NCI-H146 treated with DMSO at 0.1 percent for 48 hours (cell line): ENCODE measurements at regions not wholly inside any gene's neighbourhood (a gene's known extent, or its start where the extent isn't known, plus 50 kb on each side); places are given as distances from the start of the nearest gene placed in this dataset.

ENCODE experiments used
- DNase-seq: peaks from one replicate; lab custom pipeline; 2025; ENCODE audit not compliant: unreplicated experiment; lab: John Stamatoyannopoulos, UW

GRCh38 chr7:80403686-80404241, 108.1 kb downstream of the GNAT3 start:
- DNase-seq: no peak

DNA sequence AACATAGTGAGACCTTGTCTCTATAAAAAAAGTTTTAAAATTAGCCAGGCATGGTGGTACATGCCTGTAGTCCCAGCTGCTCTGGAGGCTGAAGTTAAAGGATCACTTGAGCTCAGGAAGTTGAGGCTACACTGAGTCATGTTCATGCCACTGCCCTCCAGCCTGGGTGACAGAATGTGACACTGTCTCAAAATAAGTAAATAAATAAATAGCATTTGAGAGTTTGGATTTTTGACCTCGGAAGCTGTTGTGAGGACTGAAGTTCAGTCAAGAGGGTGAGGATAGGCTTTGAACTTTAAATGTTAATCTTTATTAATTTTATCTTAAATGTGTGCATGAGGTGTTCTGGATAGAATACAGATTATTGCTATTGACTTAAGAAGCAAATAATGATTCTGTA, 110.2 kb downstream of the GNAT3 start:
- DNase-seq: no peak

DNA sequence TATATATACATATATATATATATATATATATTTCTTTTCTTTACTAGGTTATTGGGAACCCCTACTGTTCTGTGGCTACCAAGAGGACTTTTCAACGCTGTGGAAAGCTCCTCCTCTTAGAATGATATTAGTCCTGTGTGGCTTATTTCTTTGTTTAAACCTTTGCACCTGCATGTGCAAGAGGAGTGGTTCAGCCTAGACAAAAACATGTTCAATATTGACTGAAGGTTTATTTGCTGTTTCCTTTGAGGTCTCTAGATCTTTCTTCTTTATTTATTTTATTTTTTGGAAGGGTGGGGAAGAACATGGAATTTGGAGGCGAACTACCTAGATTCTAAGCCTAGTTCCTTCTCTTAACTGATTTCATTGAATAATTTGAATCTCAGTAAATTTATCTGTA, 118.1 kb downstream of the GNAT3 start:
- DNase-seq: no peak

GRCh38 chr7:80392229-80393169, 119.4 kb downstream of the GNAT3 start:
- DNase-seq: no peak

DNA sequence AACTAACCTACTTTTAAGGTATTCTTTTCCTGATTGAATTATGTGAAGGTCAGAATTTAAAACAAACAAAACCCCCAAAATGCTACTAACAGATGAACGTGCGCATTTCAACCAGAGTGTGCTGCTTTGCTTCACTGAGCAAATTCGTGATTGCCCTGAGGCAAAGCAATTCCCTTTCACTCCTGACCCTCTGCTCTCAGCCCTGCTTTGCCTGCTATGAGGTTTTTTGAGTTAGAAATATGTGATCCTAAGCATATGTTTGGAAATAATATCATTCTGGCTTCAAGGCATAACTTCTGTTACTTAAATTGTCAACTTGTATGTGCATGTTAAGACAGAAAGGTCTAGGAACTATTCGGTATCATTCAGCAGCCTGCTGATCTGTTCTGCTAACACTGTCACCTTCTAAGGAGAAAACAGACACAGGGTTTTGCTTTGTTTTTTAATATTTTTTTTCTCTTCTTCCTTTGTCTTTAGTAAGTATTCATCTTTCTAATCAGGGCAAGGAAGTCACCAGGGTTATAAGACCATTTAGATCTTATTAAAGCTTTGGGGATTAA, 124.2 kb downstream of the GNAT3 start:
- no peak for DNase-seq

GRCh38 chr7:80386686-80387085, 125.2 kb downstream of the GNAT3 start:
- no peak for DNase-seq

DNA sequence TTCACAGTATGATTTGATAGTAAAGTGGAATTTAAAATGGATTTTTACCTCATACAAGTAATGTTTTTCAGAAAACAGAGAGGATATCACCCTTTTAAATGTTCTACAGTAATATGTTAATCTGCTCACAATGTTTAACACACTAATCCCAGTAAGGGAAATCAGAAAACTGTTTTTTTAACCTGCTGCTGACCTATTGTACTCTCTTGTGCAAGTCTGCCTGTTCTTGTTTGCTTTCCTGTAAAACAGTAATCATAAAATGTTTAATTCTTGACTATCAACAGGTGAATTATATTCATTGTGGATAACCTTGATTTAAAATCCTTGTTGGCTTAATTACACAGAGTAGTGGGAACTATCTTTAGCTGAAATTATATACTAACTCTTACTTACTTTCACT, 126.4 kb downstream of the GNAT3 start:
- DNase-seq: no peak

DNA sequence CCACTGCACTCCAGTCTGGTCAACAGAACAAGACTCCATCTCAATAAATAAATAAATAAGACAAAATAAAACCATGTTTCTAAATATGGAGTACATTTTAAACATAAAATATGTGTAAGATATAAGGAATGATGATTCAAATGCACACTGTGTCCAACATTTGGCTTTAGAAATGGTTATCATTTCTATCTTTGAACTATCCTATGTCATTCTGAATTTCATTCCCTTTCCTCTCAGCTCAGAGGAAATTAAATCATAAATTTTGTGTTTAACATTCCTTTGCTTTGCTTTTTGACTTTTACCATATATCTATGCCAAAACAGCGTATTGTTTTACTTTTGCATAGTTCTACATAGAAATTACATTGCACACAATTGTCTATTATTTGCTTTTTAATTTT, 130.9 kb downstream of the GNAT3 start:
- no peak for DNase-seq

DNA sequence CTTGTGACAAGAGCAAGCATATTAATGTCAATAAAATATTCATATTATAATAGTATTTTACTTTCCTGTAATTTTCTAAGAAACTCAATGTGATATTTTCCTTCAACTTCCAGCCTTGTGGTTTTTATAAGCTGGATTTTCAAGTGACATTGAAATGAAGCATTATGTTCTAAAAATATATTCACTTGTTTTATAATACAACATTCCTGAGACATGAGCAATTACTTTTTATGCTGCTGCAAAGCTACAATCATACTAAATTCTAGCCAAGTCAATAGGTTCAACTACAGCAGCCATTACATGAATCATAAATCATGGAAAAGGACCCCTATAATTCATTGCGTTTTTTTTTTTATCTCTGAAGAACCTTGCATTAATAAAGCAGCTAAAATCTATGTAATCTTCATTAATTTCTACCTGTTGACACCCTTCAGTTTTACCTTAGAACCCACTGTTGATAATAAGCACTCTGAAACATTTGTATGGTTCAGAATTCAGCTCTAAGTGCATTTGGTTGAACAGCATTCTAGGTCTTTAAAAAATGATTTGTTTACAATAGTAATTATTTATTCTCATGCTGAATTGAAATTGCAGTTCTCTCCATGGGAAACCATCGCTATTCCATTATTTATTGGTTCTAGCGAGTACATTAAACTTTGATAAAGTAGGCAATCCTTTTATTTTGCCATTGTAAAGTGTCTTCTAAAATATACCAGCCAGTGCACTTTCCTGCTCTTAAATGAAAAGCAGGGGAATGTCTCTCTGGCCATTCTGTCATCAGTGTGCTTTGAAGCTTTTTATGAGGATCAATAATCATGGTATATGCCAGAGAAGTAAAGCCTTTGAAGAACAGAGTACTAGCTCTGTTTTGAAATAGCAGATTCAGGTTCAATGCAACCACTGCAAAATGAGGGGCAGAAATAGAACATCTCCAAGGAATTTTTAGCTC, 132.6 kb downstream of the GNAT3 start:
- DNase-seq: no peak

DNA sequence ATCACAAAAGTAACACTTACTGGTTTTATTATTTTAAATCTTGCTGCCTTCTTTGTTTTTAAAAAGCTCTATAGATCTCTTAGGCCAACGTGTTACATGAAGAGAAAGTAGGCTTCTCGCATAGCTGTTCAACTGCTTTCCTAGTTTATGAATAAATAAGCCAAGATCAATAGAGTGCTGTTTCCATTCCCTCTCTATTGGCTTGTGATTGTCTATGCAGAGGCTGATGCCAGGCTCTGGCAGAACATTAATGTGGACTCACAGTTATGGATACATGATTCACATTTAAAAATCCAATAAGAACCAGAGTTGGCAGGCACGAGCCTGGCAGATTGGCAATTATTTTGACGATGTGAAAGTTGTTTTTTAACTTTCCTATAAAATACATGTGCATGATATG, 137.5 kb downstream of the GNAT3 start:
- no peak for DNase-seq

- no peak for DNase-seq
These were observed 138.3 kb downstream of the GNAT3 start for GRCh38 chr7:80373429-80374032.

GRCh38 chr7:80372415-80372814, 139.4 kb downstream of the GNAT3 start:
- no peak for DNase-seq

GRCh38 chr7:80370587-80370986, 141.3 kb downstream of the GNAT3 start:
- no peak for DNase-seq

DNA sequence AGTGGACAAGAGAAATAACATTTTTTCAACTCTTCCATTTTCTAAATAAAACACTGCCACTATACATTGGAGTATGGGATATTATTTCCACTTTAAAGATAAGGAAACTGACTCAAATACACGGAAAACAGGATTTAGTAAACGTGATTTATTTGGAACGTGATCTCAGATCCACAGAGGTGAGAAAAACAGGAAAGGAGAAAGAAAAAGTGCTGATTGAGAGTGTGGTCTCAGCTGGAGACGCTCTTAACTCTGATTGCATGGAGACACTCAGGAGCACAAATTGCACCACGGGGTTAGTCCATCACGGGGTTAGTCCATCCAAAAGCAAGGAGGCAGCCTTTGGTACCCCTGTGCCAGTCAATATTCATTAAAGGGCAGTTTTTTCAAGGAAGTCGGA, 142.5 kb downstream of the GNAT3 start:
- no peak for DNase-seq

DNA sequence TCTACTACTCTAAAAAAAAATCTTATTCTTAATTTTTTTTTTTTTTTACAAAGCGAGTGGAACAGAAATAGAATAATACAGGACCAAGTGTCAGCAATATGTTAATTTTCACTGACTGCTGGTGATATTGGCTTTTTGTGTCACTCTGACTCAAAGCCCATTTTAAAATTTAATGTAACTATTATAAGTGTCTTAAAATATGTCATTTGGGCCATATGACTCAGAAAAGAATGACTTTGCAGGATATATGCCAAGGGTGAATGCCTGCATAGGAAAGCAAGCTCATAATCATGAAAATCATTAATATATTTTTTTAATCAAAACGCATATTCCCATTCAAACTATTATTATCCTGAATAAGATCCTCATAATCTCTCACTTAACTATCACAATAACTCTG, 149.2 kb downstream of the GNAT3 start:
- DNase-seq: no peak

- no peak for DNase-seq
These were observed 149.8 kb downstream of the GNAT3 start for GRCh38 chr7:80362010-80362618.

- DNase-seq: no peak
These were observed 152.4 kb downstream of the GNAT3 start for GRCh38 chr7:80359476-80359875.

DNA sequence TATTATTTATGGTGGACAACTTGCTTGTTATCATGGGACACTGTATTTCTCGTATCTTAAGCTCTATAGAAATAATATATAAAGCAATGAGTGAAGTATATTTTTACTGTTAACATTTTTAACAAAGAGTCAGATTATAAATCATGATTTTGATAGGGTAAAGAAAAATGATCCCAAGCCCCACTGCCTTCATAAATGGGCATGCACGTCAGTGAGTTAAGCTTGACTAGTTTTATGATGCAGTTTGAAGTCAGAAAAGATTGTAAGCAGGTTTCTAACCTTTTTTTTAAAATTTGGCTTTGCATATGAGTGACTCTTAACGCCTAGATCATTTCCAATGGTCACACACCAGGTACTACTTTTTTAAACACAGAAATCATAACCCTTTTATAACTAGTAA, 152.8 kb downstream of the GNAT3 start:
- no peak for DNase-seq

GRCh38 chr7:80357530-80357929, 154.3 kb downstream of the GNAT3 start:
- DNase-seq: no peak

DNA sequence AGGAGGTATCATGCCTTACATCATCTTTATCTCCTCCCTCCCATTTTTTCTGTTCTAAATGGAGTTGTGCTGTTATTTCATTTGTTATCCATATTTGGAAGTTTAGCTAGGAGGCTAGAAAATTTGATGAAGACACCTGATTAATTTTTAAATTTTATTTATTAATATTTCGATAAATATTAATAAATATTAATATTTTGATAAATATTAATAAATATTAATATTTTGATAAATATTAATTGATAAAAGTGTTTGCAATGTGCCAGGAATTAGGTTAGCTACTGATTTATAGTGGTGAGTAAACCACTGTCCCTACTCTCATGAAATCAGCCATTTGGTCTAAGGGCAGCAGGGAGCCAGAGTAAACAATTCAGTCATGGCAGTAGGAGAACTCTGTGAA, 161.4 kb downstream of the GNAT3 start:
- no peak for DNase-seq
